GM06990 (cell line): ENCODE measurements at regions not wholly inside any gene's neighbourhood (a gene's known extent, or its start where the extent isn't known, plus 50 kb on each side); places are given as distances from the start of the nearest gene placed in this dataset.
"Not testable (repeated sequence)": the region's sequence is repeated elsewhere in the genome, so short reads cannot be mapped to it uniquely, and the experiment has no call there.

ENCODE experiments used
- DNase-seq: peaks from one replicate; pipeline ENCODE4 v3.0.0-alpha.2; 2011; ENCODE audit not compliant: insufficient read length; ENCODE audit errors: extremely low read depth
- H3K27me3 ChIP-seq: replicated peaks from 2 replicates; pipeline ENCODE4 v1.6.0; 2011; ENCODE audit warnings: low read length; ENCODE audit not compliant: control insufficient read depth, insufficient read depth
- H3K36me3 ChIP-seq: 2 replicates; pipeline ENCODE4 v1.5.1; 2011; ENCODE audit warnings: low read length; ENCODE audit not compliant: control insufficient read depth, insufficient read depth
- H3K4me3 ChIP-seq: replicated peaks from 2 replicates; pipeline ENCODE4 v1.5.1; 2011; ENCODE audit warnings: low read depth, mild to moderate bottlenecking, control low read depth, low read length
- CTCF ChIP-seq: IDR thresholded peaks from 2 replicates; pipeline ENCODE4 v1.5.1; 2011; ENCODE audit warnings: low read length, control low read depth, mild to moderate bottlenecking, inconsistent platforms; ENCODE audit not compliant: insufficient read depth, poor library complexity, severe bottlenecking

DNA sequence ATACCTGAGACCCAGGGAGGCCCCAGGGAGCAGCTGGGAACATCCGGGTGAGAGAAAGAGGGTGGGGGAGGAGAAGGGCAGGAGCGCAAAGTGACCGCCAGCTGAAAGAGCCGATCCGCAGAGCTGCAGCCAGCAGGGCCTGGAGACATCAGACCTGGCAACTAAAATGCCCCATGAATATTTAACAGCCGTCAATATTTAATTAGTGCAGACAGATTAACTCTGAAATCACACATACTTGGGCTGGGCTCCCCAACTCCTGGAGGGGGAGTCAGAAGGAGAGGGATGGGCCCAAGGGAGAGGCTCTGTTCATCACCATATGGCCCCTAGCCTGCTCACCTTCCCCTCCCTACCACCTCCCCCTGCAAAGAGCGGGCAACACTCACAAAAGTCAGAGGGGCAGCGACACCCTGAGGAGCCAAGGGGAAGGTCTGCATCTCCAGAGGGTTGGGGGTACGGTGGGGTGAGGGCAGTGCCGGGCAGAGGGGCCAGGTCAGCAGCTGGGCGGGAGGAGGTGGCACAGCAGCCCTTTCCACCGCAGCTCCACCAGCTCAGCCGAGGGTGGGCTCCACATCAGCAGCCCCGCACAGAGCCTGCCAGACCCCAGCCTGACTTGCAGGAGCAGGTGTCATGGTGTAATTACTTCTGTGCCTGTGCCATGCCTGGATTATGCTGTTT, 61.9 kb upstream of the CCL1 start:
- TF ChIP-seq CTCF: no peak
- Histone ChIP-seq H3K4me3 (no peak overlapping the region), H3K36me3 (no peaks in the 10 kb centered on the region), H3K27me3 (peaks cover 1% of the 10 kb centered on the region; the same call in 1 of the 2 replicates)
- no peak for DNase-seq

DNA sequence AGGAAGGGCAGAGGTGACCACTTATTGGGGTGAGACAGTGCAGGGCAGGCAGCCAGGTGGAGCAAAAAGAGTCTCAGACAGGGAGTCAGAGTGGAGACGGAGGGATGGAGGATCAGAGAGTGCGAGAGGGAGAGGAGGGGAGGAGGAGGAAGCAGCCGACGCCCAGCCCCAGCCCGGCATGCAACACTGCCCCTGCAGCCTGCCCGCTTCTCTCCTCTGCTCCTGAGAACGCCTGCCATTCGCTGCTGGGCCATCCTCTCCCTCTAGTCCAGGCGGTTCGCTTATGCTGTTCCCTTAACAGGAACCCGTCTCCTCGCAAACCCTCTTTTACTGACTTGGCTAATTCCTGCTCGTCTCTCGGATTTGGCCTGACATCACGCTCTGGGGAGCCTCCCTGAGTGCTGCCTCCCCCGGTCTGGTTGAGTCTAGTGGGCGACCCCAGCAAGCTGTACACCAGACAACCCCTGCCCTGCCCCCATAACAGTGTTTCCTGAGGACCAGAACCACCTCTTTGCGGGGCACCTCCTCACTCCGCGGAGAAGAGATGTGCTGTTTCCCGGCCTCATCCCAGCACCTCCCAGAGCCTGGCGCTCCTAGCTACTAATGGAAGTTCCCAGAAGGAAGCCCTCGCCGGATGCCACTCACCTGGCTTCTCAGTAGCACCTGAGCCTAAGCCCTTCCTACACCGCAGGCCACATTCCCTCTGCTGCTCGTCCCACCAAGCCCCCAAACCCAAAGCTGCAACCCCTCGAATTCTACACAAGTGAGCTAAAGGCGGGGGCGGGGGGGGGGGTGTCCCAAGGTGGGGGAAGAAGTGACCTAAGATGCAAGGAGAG, 61.2 kb upstream of the CCL1 start:
- no peak for TF ChIP-seq CTCF
- H3K4me3 ChIP-seq: no peak overlapping the region
- DNase-seq: no peak
- peaks cover 1% of the 10 kb centered on the region; the same call in 1 of the 2 replicates for H3K27me3 ChIP-seq
- no peaks in the 10 kb centered on the region for H3K36me3 ChIP-seq

DNA sequence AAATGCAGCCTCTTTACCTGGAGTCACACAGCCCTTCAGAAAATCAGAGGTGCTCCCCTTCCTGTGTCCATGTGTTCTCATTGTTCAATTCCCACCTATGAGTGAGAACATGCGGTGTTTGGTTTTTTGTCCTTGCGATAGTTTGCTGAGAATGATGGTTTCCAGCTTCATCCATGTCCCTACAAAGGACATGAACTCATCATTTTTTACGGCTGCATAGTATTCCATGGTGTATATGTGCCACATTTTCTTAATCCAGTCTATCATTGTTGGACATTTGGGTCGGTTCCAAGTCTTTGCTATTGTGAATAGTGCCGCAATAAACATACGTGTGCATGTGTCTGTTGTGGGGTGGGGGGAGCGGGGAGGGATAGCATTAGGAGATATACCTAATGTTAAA, 60.3 kb upstream of the CCL1 start:
- not testable (repeated sequence) for H3K36me3 ChIP-seq, H3K4me3 ChIP-seq, H3K27me3 ChIP-seq, DNase-seq

GRCh38 chr17:34420900-34421299, 57.9 kb upstream of the CCL1 start:
- peaks cover 1% of the 10 kb centered on the region; the same call in 1 of the 2 replicates for H3K27me3 ChIP-seq

GRCh38 chr17:34420254-34420766, 57.3 kb upstream of the CCL1 start:
- peaks cover 2% of the 10 kb centered on the region for H3K27me3 ChIP-seq
- TF ChIP-seq CTCF: peak; percentile 87
- no peak overlapping the region for H3K4me3 ChIP-seq
- peak; percentile 25 for DNase-seq
- H3K36me3 ChIP-seq: no peaks in the 10 kb centered on the region

More at GRCh38 chr17:34420900-34421299, 57.9 kb upstream of the CCL1 start:
- DNase-seq: no peak
- TF ChIP-seq CTCF: no peak
- Histone ChIP-seq H3K36me3 (no peaks in the 10 kb centered on the region), H3K4me3 (no peak overlapping the region)

DNA sequence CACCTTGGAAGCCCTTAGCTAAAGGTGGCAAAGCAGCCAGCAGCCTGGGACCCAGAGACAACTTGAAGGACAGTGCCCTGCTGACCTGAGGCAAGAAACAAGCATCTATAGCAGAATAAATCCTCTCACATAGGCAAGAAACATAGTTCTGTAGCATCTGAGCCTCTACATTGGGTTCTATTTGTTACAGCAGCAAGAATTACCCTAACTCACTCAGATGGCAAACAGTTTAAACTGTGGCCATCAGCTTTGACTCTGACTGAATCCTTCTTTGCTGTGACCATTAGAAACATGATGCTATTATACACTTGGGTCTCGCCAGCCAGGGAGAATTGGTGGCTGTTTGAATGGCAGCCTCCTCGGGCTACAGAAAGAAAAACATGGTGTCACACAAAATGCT, 53.1 kb upstream of the CCL1 start:
- TF ChIP-seq CTCF: no peak
- peaks cover 4% of the 10 kb centered on the region for H3K27me3 ChIP-seq
- H3K4me3 ChIP-seq: no peak overlapping the region
- H3K36me3 ChIP-seq: no peaks in the 10 kb centered on the region
- DNase-seq: no peak
